Stimulated activated CD4-positive, alpha-beta T cell treated with anti-CD3 and anti-CD28 coated beads, Interleukin-4, amount 100 ng/mL, for 24 hours (primary cell): ENCODE measurements at regions not wholly inside any gene's neighbourhood (a gene's known extent, or its start where the extent isn't known, plus 50 kb on each side); places are given as distances from the start of the nearest gene placed in this dataset.
"Not testable (repeated sequence)": the region's sequence is repeated elsewhere in the genome, so short reads cannot be mapped to it uniquely, and the experiment has no call there.

Source experiments
- DNase-seq: peaks from one replicate; pipeline ENCODE4 v3.0.0-alpha.2; 2020

DNA sequence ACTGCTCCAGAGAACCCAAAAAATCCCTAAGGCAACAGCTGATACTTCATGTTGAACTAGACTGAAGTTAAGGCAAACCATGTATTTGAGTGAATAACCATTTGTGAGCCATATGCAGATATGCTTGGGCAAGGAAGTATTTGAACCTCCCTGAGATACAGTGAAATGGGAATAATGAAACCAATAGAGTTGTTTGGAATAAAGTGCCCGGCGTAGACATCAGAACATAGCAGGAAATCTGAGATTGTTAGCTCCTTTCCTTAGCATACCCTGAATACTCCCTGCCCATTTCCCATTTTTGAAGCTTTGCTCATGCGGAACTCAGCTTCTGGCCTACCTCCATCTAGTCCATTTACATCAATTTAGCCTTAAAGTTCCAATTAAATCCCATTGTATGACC lies 611.9 kb downstream of the EFNA5 start:
- no peak for DNase-seq

DNA sequence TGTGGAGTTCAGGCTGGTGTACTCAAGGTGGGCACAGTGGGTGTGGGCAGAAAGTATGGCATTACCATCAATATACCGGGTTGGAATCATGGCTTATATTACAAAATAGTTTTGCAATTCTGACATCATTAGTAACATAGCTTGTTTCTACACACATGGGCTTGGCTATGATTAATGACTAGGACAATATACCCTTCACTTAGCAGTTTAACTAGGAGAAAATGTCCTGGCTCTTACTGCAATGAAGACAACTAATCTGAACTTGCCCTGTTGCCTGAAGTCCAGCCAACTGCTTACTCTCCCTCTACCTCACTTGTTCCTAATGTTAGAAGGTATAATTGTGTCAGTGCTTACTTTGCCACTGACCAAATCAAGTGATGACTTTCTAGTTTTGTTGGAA lies 612.5 kb downstream of the EFNA5 start:
- no peak for DNase-seq

DNA sequence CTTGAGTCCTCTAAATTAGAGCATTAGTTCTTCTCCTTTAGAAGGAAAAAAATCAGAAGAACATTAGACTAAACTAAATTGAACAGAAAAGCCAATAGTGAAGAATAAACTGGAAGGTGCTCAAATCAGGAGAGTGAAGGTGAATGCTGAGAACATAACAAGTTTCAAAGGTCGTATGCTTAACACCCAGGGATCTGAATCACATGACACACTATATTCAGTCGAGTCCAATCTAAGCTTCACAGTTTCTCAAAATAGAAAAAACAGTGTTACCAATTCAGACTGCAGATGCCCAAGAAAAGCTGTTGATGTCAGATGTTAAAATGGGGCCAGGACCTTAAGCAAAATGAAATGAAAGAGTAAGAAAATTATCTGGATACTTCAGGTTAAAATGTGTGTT lies 614.5 kb downstream of the EFNA5 start:
- no peak for DNase-seq

- no peak for DNase-seq
Observed at GRCh38 chr5:107047048-107047447, 623.7 kb downstream of the EFNA5 start.

DNA sequence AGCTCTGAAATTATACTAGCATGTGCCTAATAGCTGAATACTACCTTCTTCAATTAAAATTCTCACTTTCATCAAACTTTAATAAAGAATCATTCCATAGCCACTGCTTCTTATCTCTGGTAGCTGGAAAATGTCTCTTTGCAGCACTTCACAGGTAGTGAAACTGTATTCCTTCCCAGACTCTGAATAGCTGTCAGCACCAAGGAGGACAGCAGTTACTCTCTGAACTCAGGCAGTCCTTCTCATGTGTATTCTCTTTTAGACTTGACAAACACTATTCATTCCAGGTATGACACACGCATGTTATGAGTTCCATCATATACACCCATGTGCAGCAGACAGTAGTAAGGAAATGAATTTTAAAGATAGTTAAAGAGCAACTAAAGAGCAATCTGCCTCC lies 627.1 kb downstream of the EFNA5 start:
- DNase-seq = no peak

- DNase-seq = no peak
Observed at GRCh38 chr5:107040907-107041306, 629.8 kb downstream of the EFNA5 start.

DNA sequence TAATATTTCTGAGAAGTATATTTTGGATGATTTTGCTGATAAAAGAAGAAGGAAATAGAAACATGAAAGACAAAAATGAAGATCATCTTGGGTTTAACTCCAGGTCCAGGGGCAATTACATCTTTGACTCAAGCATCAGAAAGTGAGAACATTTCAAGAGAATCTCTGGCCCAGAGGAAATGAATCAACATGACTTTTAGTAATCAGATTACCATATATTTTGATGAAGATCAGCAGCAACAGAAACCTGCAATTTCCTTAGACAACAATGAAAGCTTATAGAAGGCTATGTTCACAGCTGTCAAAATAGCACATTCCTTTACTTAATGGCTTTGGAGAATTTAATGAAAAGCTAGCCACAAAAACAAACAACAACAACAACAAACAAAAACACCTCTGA lies 638.1 kb downstream of the EFNA5 start:
- no peak for DNase-seq

GRCh38 chr5:107028938-107029337 lies 641.8 kb downstream of the EFNA5 start:
- DNase-seq = no peak

- DNase-seq = no peak
Observed at GRCh38 chr5:107025712-107026497, 644.8 kb downstream of the EFNA5 start.

- no peak for DNase-seq
Observed at GRCh38 chr5:107023732-107024131, 647.0 kb downstream of the EFNA5 start.

DNA sequence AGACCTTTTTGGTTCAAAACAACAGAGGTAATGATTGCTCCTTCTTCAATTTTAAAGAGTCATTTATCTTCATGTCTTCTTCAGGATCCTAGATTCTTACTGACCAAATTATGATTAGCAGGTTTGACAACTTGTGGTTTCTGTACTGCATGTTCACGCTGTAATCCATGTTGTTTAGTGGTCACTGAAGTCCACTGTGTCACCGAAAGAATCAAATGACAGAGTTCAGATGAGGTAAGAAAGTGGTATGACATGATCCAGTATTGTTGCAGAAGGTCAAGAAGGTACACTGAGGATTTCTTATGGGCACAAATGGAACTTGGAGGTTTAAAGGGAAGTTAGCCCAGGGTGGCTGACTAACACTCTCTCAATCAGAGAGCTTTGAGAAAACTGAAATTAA lies 649.2 kb downstream of the EFNA5 start:
- DNase-seq = no peak

DNA sequence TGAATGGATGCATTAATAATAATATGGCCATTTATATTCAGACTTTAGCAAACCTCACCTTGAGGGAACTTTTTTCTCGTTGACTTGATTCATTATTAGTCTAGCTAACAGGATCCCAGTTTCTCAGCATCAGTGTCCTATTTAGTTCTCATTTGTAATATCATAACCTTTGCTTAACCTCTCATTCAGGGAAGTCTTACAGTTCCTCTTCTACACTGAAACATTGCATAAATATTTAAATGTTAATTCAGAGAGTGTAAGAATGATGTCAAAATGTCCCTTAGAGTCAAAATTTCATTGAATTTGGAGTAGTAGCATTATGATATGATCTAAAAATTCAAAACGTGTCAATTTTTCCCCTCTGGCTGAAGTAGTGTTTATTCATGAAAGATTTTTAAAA lies 650.1 kb downstream of the EFNA5 start:
- DNase-seq = no peak

- DNase-seq = no peak
Observed at GRCh38 chr5:107017616-107018015, 653.1 kb downstream of the EFNA5 start.

- no peak for DNase-seq
Observed at GRCh38 chr5:107012371-107012770, 658.4 kb downstream of the EFNA5 start.

DNA sequence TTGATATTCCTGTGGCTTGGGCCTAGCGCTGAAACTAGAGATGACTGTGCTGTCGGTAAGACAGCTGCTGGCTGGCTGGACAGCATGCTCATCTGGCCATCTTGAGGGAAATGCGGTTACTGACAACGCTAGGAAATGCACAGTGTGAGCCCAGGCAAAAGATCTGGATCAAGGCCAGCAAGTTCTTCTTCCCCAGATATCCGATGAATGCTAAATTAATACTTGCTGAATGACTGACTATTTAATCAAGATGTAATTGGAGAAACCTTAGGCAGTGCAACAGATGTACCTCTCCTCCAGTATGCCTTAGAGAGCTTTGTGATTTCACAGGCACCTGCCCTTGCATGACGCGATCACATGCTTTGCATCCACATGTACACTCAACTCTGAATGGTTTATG lies 659.1 kb downstream of the EFNA5 start:
- DNase-seq = no peak

GRCh38 chr5:107010060-107010459 lies 660.7 kb downstream of the EFNA5 start:
- no peak for DNase-seq

- DNase-seq = no peak
Observed at GRCh38 chr5:107005653-107006052, 665.1 kb downstream of the EFNA5 start.

- no peak for DNase-seq
Observed at GRCh38 chr5:107005161-107005560, 665.6 kb downstream of the EFNA5 start.

- no peak for DNase-seq
Observed at GRCh38 chr5:107002115-107002514, 668.6 kb downstream of the EFNA5 start.

- not testable (repeated sequence) for DNase-seq
Observed at GRCh38 chr5:106999506-106999905, 671.2 kb downstream of the EFNA5 start.

DNA sequence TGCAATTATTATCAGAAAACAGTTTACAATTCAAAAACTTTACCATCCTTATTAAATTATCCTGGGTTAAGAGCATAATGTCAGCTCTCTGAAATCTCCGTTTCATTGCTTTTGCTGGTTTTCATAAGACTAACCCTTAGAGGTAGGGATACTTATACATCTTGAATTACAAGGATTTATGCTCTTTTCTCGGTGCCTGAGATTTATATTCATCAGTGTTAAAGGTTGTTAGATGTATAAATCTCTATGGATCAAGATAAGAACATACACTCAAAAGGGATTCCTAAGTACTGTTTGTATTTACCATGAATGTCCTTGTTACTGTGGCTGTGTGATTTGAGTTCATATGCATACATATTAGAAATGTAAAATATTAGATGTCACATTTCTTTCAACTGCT lies 684.7 kb downstream of the EFNA5 start:
- no peak for DNase-seq

- no peak for DNase-seq
Observed at GRCh38 chr5:106985174-106985573, 685.6 kb downstream of the EFNA5 start.

GRCh38 chr5:106979178-106979577 lies 691.6 kb downstream of the EFNA5 start:
- DNase-seq = not testable (repeated sequence)

DNA sequence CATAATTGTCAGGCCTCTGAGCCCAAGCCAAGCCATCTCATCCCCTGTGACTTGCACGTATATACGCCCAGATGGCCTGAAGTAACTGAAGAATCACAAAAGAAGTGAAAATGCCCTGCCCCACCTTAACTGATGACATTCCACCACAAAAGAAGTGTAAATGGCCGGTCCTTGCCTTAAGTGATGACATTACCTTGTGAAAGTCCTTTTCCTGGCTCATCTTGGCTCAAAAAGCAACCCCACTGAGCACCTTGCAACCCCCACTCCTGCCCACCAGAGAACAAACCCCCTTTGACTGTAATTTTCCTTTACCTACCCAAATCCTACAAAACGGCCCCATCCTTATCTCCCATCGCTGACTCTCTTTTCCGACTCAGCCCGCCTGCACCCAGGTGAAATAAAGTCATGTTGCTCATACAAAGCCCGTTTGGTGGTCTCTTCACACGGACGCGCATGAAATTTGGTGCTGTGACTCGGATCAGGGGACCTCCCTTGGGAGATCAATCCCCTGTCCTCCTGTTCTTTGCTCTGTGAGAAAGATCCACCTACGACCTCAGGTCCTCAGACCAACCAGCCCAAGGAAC lies 692.1 kb downstream of the EFNA5 start:
- not testable (repeated sequence) for DNase-seq

DNA sequence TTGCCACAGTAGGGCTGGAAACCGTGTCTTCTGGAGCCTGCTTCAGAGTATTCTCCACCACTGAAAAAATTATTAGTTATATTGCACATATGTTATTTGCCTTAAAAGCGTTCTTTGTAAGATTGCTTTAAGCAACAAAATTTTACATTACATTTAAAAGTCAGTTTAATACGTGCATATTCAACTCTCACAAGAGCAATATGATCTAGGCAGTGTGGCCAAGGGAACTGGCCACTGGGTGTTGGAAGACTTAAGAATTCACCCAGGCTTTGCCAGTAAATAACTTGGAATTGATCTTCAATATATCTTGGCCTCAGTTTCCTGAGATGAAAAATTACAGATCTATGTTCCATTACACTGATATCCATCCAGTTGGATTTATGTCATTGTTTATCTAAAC lies 694.4 kb downstream of the EFNA5 start:
- DNase-seq = no peak
